ENCODE measurements at regions not wholly inside any gene's neighbourhood (a gene's known extent, or its start where the extent isn't known, plus 50 kb on each side); places are given as distances from the start of the nearest gene placed in this dataset.
A peak's percentile ranks its signal among the peaks of the same experiment; 100 is the strongest.

DNA sequence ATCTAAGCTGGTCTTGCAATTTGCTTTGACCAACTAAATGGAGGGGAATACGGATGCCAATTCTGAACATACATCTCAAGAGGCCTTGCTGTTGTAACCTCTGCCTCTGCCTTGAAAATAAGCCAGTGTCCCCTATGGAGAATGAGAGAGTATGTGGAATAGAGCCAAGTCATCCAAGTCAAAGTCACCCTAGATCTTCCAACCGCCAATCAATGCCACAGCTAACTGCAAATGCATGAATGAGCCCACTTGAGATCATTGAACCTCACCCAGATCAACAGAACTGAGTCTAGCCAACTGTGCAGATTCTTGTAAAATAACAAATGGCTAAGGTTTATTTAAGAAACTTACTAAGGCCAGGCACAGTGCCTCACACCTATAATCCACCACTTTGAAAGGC lies 139.8 kb upstream of the TANK start:
- DNase-seq (ENCODE audit: low read depth): no peak

DNA sequence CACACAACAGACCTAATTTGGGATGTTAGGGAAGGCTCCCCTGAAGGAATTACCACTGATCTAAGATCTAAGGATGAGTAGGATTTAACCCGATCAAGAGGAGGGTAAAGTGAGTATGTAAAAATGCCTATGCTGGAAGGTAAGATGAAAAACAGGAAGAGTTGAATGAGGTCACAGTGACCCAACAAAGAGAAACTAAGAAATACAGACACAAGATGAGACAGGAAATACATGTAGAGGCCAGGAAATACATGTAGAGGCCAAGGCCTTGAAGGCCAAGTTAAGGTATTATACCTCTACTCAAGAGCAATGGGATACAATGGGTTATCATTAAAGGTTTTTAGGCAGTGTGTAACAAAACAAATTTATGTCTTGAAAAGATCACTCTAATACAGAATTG lies 131.6 kb upstream of the TANK start:
- DNase-seq (ENCODE audit: low read depth): no peak

DNA sequence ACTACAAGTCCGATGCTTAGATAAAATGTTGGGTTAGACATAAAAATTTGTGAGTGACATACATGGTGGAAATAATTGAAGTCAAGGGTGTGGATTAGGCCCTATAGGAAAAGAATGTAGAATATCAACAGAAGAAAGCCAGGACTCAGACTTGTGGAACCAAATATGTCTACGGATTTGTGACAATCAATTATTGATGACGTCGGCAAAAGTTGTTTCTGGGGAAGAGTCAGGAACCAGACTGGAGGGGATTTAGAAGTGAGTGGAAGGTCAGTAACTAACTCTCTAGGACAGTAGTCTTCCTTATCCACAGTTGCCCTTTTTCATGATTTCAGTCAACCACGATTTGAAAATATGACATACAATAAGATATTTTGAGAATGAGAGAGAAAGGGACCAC lies 130.9 kb upstream of the TANK start:
- DNase-seq (ENCODE audit: low read depth): no peak

DNA sequence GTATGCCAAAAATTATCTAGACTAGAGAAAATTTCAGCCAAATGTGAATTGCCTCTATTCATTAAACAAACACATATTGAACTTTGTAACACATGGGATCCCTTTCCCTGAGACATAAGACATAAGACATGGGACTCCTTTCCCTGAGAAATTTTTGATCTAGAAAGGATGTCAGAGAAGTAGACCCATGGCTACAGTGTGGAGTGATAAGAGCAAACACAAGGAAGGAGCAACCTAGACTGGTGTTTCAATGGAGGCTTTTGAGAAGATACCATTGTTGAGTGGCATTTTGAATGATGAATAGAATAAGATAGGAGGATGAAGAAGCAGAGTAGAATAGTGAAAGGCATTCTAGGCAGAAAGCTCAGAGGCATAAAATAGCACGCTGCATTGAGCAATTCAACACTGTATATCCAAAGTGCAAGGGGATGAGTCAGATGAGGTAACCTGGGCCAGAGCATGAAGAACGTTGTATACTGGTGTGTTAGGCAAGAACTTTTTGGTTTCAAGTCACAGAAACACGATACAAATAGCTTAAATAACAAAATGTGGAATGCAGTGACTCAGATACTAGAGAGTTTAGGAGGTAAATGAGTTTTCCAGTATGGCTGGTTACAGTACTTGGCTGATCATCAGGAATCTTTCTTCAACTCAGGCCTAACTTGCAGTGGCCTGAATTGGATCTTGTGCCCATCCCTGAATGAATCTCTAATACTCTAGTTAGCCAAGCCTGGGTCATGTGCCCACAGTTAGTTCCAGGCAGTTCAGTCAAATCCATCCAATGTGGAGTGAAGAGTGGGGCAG lies 129.8 kb upstream of the TANK start:
- DNase-seq (ENCODE audit: low read depth): no peak

DNA sequence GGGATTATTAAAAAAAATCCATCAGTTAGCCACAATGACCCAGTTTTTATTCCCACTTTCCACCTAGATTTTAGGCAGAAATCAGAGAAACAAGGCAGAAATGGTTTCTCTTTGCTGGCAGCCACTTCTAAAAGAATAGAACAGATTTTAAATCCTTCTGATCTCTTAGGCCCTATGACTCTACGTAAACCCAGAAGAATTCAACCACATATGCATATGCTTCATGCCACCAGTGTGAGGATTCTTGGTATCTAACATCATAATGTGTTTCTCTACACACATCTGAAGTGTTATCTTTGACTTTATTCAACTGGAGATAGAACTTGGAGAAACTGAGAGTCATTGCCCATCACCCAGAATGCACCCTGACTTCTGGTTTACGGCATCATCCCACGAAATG lies 128.7 kb upstream of the TANK start:
- no peak for DNase-seq (ENCODE audit: low read depth)

GRCh38 chr2:161032635-161033034 lies 127.6 kb upstream of the TANK start:
- no peak for DNase-seq (ENCODE audit: low read depth)

GRCh38 chr2:161033059-161033660 lies 127.1 kb upstream of the TANK start:
- no peak for DNase-seq (ENCODE audit: low read depth)

GRCh38 chr2:161036926-161037325 lies 123.3 kb upstream of the TANK start:
- DNase-seq (ENCODE audit: low read depth): no peak

DNA sequence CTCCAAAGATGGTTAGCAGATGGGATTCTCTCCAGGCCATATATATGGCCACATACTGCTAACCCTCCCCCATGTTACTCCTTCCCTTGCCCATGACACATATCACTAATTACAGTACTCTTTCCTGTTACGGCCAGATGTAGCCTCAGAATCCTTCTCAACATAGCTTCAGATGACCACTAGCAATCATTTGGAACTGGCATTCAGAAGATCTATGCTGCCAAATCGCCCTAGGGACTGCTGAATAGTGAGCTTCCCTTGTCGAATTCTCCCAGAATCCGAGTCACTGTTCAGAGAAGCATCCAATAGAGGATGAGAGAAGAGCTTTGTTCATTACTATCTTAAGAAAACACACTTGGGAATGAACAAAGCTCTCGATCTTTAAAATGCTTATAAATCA lies 121.2 kb upstream of the TANK start:
- no peak for DNase-seq (ENCODE audit: low read depth)

DNA sequence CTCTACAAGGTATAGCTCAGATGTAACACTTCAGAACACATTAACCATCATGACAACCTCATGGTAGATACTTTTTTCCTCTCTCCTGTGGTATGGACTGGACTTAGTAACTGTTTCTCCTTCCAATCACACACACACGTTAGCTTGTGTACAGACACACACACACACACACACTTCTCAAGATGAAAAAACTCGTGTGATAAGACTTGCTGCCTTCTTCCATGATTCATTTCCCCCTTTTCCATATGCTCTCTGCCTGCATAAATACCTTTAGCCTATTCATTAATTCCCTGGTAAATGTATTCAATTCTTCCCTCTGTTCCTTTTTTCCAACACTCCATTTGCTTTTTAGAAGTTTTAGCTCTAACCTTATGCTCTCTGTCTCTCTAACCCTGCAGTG lies 118.9 kb upstream of the TANK start:
- DNase-seq (ENCODE audit: low read depth): no peak

DNA sequence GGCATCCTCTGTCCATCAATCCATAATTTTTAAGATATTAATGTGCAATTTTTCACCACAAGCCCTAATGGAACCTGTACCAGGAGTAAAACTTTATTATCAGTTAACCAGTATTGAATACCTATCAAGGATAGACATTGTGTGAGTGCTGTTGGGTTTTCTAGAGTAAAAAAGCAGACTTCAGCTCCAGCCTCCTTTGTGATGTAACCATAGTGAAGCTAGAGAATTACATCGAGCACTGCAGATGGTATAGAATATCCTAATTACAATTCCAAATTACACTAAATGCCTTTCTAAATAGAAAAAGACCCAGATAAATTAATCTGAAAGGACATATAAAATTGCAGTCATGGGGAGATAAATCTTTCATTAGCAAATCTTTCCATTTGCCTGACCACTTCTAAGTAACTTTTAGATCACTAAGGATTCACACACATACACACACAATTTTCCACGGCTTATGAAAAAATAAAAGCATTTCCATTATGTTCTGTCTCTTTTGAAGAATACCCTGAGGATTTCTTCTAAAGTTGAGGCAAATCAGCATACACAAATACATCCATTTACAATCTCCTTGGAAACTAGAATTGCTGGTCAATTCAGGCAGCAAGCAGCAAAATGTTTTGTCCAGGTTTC lies 117.1 kb upstream of the TANK start:
- no peak for DNase-seq (ENCODE audit: low read depth)

DNA sequence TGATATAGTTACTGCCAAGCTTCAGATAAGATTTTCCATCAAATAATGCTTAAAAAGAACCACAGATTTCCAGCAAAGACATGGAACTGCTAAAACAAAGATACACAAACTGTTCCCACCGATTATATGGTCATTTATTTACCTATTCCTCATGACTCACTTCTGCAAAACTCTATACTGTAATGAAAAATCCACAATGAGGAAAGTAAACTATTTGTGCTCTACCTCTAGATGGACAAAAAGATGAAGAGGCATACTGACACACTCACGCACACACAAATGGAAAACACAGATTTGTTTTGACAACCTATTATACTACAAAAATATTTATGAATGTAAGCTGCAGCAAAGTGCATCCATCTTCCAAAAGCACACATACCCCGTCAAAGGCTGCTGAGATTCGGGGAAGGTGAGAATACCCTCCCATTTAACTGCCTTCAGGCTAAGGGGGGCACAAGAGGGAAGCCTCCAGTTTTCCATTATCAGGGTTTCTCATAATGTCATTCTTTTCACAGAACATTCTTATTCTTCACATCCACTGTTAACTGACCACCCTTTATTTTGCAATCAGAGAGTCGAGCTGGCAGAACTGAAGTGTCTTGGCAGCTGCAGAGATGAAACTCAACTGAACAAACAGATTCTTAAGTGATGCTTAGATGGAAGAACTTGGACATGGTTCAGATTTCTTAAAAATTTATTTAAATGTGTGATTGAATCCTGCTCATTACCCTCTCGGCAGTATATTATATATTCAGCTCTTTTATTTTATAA lies 115.9 kb upstream of the TANK start:
- DNase-seq (ENCODE audit: low read depth): no peak

- no peak for DNase-seq (ENCODE audit: low read depth)
Measured at GRCh38 chr2:161044921-161045320, 115.3 kb upstream of the TANK start.

DNA sequence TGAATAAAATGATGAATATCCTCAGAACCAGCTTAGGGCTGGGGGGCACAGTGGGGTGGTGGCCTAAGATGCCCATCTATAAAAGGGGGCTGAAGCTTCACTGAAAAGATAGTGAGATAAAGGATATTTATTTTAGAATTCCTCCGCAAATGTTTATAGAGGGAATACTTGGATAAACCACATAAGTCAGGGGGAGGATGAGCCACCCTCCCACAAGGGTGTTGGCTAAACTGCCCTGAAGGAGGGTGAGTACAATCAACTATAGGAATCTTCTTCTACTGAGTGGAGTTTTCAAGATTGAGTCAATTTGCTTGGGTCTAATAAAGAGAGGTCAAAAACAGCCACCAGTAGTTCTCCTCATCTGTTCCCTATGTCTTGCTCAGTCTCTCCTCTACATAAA lies 114.5 kb upstream of the TANK start:
- no peak for DNase-seq (ENCODE audit: low read depth)

DNA sequence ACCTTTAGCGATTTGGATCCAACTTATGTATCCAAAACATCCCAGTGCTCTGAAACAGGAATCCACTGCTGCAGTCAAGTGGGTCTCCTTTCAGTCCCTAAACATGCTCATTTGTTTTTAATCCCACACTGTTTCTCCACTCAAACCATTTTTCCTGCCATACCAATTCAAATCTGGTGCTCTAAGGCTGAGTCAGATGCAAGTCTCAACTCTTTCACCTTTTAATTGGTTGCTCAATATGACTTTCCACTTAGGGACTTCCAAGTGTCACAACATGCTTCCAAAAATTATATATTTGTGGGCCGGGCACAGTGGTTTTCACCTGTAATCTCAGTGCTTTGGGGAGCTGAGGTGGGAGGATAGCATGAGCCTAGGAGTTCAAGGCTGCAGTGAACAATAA lies 113.4 kb upstream of the TANK start:
- DNase-seq (ENCODE audit: low read depth): no peak

GRCh38 chr2:161048317-161048716 lies 111.9 kb upstream of the TANK start:
- DNase-seq (ENCODE audit: low read depth): no peak

DNA sequence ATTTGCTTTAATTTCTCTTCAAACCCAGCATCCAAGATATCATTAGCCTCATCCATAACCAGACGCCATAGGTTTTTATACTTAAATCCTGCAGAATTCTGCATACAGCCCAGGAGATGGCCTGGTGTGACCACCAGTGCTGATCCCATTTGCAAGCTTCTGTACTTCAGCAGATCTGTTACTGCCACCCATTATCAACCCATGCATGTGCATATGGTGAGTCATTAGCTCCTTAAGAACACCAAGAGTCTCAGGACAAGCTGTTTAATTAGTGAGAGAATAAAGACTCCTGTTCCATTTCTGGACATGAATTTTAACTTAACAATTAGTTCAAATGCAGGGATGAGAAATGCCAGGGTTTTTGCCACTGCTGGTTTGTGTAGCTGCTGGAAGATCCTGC lies 110.7 kb upstream of the TANK start:
- DNase-seq (ENCODE audit: low read depth): no peak

GRCh38 chr2:161052214-161052613 lies 108.0 kb upstream of the TANK start:
- no peak for DNase-seq (ENCODE audit: low read depth)

DNA sequence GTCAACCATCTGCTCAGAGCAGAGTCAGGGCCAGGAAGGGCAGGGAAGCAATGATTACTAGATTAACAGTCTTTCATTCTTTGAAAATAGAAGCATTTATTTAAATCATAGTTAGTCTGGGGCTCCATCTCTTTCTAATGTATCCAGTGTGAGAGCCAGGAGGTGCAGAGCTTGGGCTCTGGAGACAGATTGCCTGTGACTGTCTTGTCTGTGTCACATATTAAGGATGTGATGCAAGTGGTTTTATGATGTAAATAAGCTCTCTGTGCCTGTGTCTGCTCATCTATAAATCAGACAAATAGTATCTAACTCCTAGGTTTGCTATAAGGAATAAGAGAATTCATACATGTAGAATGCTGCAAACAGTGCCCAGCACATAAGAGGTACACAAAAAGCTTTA lies 104.9 kb upstream of the TANK start:
- DNase-seq (ENCODE audit: low read depth): no peak

GRCh38 chr2:161059388-161059787 lies 100.8 kb upstream of the TANK start:
- no peak for DNase-seq (ENCODE audit: low read depth)

DNA sequence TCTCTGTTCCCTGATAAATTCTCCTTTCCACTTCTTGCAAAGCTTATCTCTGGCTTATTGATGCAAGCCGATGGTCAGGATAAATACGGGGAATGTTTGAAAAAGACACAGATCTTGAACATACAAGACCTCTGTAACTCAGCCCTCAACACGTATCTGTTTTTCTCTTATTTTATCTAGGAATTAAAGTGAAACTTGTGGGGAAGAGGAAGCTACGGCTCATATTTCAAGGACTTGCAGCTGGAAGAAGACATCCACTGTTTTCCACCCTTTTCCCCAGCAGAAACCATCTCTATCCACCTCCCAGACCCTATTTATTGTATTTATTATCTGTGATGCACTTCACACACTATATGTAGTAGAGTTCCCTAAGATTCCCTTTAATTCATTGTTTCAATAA lies 98.4 kb upstream of the TANK start:
- no peak for DNase-seq (ENCODE audit: low read depth)

DNA sequence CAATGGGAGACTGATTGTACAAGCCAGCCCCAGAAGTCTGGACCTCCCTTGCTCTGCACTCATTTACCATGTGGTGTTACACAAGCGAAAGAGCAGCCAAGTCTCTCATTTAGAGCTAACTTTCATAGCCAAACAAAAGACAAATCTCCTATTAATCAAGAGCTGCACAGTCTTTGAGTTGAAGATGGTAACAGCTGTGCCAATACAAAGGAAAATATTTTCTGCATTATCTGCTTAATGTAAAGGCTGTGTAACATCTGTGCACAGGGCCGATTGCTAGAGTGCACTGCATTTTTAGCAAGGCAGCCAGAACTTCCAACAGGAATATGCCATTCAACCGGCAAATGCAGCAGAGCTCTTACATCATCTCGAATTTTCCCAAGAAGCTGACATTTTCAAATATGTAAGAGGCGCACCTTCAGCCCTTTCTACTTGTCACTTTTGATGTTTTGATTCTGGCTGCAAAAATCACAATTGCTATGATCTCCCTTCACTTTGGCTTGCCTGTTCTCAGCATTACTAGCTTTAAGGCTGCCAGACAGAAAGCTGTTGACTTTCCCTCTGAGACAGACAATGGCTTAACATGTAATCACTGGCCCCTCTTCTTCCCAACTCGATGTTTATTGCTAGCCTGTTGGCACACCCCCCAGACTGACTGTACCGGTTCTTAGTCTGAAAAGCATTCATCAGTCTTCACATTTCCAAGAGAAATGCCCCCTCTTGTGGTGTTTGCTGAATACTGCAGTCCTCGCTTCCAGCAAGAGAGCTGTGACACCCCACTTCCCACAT lies 96.9 kb upstream of the TANK start:
- peak; percentile 41 for DNase-seq (ENCODE audit: low read depth)
